Cardiac fibroblast (primary cell): ENCODE measurements at regions not wholly inside any gene's neighbourhood (a gene's known extent, or its start where the extent isn't known, plus 50 kb on each side); places are given as distances from the start of the nearest gene placed in this dataset.
A peak's percentile ranks its signal among the peaks of the same experiment; 100 is the strongest.

Experiments
- DNase-seq, 2 donors: peaks; one replicate each; pipeline versions ENCODE4 v3.0.0 to v3.0.0-alpha.2; 2010; ENCODE audit warnings: low read depth in 2 of 2
- H3K4me3 ChIP-seq, 2 donors: replicated peaks in 1 of 2; 1 replicate in 1 of 2; 2 replicates in 1 of 2; pipeline ENCODE4 v1.5.1; 2011; ENCODE audit warnings: low read depth in 2 of 2, low read length in 2 of 2, mild to moderate bottlenecking in 2 of 2, moderate library complexity in 1 of 2
- TF ChIP-seq, protein P1 (sequence below): IDR thresholded peaks from one replicate; pipeline ENCODE4 v1.5.1; 2011; ENCODE audit warnings: low read depth, mild to moderate bottlenecking, low read length, inconsistent platforms

DNA sequence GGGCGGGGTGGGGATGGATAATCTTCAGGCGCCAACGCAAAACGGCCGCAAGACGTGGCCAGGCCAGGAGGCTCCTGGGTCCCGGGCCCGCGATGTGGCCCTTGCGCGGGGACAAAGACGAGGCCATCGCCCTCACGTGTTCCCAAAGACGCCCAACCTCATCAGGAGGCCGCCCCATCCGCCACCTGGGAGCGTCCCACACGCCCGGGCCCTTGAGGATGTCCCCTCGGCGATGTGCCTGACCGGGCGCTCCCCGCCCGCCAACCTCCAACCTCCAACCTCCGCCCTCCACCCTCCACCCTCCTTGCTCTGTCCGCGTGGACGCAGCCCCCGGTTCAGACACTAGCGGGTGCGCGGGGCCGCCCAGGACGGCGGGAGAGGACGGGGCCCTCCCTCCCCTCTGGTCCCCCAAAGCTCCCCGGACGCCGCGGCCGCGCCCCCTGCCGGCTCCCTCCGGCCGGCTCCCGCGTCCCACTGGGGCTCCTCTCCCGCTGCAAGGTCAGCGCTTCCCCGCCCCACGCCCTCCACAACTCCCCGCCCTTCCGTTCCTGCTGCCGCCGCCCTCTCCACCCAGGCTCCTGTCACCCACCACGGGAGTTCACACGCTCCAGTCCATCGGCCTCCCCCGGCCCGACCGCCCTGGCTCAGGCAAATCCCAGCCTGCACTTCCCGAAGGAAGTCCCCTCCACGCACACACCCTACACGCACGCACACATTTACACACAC lies 250.8 kb upstream of the RPL38 start:
- H3K4me3 ChIP-seq, result no peak overlapping the region
- DNase-seq, result no peak
- TF ChIP-seq, protein P1, sequence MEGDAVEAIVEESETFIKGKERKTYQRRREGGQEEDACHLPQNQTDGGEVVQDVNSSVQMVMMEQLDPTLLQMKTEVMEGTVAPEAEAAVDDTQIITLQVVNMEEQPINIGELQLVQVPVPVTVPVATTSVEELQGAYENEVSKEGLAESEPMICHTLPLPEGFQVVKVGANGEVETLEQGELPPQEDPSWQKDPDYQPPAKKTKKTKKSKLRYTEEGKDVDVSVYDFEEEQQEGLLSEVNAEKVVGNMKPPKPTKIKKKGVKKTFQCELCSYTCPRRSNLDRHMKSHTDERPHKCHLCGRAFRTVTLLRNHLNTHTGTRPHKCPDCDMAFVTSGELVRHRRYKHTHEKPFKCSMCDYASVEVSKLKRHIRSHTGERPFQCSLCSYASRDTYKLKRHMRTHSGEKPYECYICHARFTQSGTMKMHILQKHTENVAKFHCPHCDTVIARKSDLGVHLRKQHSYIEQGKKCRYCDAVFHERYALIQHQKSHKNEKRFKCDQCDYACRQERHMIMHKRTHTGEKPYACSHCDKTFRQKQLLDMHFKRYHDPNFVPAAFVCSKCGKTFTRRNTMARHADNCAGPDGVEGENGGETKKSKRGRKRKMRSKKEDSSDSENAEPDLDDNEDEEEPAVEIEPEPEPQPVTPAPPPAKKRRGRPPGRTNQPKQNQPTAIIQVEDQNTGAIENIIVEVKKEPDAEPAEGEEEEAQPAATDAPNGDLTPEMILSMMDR, result no peak

DNA sequence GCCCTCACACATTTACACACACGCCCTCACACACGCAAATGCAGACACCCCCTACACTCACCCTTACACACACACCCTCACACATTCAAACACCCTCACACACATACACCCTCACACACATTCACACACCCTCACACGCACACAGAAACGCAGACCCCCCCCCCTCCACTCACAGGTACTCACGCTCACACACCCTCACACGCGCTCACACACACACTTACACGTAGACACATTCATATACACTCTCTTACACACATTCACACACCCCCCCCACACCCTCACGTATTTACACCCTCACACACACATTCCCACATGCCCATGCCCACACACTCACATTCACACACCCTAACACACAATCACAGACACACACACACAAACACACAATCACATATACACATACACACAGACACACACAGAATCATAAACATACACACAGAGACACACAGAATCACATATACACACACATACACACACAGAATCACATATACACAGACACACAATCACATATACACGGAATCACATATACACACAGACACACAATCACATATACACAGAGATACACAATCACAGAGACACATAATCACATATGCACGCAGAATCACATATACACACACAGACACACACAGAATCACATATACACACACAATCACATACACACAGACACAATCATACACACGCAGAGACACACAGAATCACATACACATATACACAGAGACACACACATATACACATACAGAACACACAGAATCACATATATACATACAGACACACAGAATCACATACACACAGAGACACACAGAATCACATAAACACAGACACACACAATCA lies 250.1 kb upstream of the RPL38 start:
- DNase-seq, result no peak

DNA sequence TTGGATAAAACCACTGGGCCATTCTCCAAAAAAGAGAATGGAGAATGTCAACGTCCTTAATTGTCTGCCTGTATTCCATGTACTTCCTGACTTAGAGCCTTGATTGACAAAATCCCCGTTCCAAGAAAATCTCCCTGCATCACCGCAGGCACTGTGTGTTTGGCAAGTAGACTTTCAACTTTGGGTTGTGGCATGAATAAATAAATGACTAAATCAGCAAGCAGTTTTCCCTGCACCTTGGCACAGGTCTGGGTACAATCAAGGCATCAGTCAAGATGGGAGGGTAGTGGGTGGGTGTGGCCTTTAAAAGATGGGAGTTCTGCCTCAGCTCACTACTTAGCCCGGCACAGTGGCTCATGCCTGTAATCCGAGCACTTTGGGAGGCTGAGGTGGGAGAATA lies 248.5 kb upstream of the RPL38 start:
- DNase-seq, result no peak
- TF ChIP-seq, protein P1, result no peak

More for the DNA sequence above, 250.1 kb upstream of the RPL38 start:
- no peak overlapping the region for H3K4me3 ChIP-seq
- TF ChIP-seq, protein P1, result no peak

GRCh38 chr17:73955616-73956015 lies 247.9 kb upstream of the RPL38 start:
- no peak overlapping the region for H3K4me3 ChIP-seq
- DNase-seq, result no peak
- TF ChIP-seq, protein P1, result no peak

More for the DNA sequence above, 248.5 kb upstream of the RPL38 start:
- H3K4me3 ChIP-seq, result no peak overlapping the region

- no peak overlapping the region for H3K4me3 ChIP-seq
- no peak for DNase-seq
- TF ChIP-seq, protein P1, result no peak
These were observed 247.3 kb upstream of the RPL38 start for GRCh38 chr17:73956169-73956568.

DNA sequence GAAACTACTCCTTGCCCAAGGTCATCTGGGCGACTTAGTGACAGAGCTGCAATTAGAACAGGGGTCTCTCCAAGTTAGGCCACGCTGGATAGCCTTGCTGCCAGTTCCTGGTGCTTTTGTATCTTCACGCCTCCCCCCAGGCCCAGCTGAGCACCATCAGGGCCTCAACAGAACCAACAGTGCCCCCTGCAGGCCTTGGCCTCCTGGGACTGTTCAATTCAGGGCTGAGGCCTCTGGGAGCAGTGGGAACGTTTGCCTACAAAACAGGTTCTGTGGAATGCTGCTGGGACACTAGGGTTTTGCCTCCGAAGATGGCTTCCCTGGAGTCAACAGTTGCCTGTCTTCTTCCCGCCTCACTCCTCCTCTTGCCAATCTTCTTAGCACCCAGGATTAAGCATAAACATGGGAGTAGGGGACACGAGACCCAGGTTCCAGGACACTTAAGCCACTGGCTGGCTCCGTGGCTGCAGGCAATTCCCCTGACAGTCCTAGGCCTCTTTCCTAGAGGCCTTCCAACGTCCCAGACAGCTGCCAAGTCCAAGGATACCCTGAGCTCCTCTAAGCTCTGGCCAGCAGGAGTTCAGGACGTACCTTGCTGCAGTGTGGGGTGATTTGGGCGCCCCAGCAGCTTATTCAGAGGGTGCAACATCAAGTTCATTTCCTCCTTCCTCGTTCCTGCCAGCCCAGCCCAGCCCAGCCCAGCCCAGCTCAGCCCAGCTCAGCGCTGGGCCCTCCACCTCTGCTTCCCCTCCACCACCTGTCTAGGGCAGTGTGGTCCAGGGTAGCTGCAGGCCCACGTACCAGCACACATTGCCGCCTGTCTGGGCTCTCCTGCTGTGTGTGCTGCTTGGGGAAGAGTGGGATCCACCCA lies 246.6 kb upstream of the RPL38 start:
- TF ChIP-seq, protein P1, result no peak
- DNase-seq, result peak in 1 of 2 donors; percentile 10
- H3K4me3 ChIP-seq, result no peak overlapping the region
